BJ (cell line): ENCODE measurements at regions not wholly inside any gene's neighbourhood (a gene's known extent, or its start where the extent isn't known, plus 50 kb on each side); places are given as distances from the start of the nearest gene placed in this dataset.

Source experiments
- CTCF ChIA-PET: fragments of 350-600 bp; formaldehyde crosslinking; extraction: SDS; loops from one replicate; lab custom pipeline; 2021; ENCODE audit warnings: antibody characterized with exemption, inconsistent platforms; lab: Yijun Ruan, JAX
- POLR2A ChIA-PET: fragments of 300-600 bp; sonication (Branson Sonifier 250); formaldehyde crosslinking; extraction: SDS; loops from one replicate; lab custom pipeline; 2021; ENCODE audit warnings: antibody characterized with exemption; lab: Charles Lee
- DNase-seq: peaks from one replicate; pipeline ENCODE4 v3.0.0-alpha.2; 2011; ENCODE audit warnings: low read depth
- H3K27me3 ChIP-seq: 2 replicates; pipeline ENCODE4 v1.6.0; 2011; ENCODE audit warnings: low read length; ENCODE audit not compliant: control insufficient read depth, insufficient read depth
- H3K36me3 ChIP-seq: 2 replicates; pipeline ENCODE4 v1.5.1; 2011; ENCODE audit warnings: low read length; ENCODE audit not compliant: control insufficient read depth, insufficient read depth
- H3K4me3 ChIP-seq: 2 replicates; pipeline ENCODE4 v1.5.1; 2011; ENCODE audit warnings: low read depth, mild to moderate bottlenecking, control low read depth, low read length
- TF ChIP-seq, protein P1 (sequence below): IDR thresholded peaks from 2 replicates; pipeline ENCODE4 v1.5.1; 2011; ENCODE audit warnings: low read depth, mild to moderate bottlenecking, control low read depth, inconsistent platforms, low read length, moderate library complexity; ENCODE audit not compliant: insufficient read depth

DNA sequence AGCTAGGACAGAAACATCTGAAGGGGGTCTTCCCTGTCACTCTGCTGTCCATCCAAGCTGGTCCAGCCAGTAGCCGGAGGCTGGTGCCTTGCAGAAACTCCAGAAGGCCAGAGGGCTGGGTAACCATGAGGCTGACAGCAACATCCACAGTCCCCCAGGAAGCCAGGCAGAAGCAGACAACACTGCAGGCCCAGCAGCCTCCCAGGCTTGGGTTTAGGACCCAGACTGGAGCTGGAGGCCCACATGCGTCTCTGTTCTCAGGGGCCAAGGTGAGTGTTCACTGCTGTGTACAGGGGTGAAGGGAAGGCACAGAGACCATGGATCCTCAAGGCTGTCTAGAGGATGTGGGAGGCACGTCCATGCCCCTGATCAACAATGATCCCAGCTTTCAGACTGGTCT, 136.4 kb upstream of the PRMT8 start:
- CTCF ChIA-PET = interaction anchor here (0.8 kb wide), 1 partner anchor 55 kb away, joined by 4 read pairs; no protein-coding TSS in a partner anchor

DNA sequence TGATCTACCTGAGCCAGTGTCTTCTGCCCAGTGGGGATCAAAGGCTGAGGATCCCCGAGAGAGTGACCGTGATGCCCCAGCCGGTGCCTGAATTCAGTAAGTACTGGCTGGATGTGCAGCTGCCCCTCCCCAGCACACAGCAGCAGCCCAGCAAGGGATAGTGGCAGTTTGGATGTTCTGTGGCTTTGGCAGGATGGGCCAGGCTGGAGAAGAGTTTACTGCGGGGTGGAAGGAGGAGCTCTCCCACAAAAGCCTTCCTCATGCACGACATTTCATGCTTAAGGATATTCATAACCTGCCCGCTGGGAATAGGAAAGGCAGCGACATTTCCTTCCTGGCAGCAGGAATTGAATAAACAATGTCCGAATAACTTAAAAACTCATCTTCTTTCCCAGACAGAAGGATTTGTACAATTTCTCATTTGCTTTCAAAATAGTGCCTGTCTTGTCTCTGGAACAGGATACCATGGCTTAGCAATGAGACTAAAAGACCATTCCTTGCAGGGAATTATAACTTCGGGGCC, 135.6 kb upstream of the PRMT8 start:
- CTCF ChIA-PET = interaction anchor here (0.8 kb wide), 1 partner anchor 55 kb away, joined by 4 read pairs; no protein-coding TSS in a partner anchor

More for the DNA sequence above, 136.4 kb upstream of the PRMT8 start:
- Histone ChIP-seq H3K27me3 (peaks cover 3% of the 10 kb centered on the region; the same call in 1 of the 2 replicates), H3K4me3 (no peak overlapping the region), H3K36me3 (no peaks in the 10 kb centered on the region)
- POLR2A ChIA-PET = no interaction called here
- DNase-seq = no peak
- TF ChIP-seq, protein P1, sequence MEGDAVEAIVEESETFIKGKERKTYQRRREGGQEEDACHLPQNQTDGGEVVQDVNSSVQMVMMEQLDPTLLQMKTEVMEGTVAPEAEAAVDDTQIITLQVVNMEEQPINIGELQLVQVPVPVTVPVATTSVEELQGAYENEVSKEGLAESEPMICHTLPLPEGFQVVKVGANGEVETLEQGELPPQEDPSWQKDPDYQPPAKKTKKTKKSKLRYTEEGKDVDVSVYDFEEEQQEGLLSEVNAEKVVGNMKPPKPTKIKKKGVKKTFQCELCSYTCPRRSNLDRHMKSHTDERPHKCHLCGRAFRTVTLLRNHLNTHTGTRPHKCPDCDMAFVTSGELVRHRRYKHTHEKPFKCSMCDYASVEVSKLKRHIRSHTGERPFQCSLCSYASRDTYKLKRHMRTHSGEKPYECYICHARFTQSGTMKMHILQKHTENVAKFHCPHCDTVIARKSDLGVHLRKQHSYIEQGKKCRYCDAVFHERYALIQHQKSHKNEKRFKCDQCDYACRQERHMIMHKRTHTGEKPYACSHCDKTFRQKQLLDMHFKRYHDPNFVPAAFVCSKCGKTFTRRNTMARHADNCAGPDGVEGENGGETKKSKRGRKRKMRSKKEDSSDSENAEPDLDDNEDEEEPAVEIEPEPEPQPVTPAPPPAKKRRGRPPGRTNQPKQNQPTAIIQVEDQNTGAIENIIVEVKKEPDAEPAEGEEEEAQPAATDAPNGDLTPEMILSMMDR = no peak

DNA sequence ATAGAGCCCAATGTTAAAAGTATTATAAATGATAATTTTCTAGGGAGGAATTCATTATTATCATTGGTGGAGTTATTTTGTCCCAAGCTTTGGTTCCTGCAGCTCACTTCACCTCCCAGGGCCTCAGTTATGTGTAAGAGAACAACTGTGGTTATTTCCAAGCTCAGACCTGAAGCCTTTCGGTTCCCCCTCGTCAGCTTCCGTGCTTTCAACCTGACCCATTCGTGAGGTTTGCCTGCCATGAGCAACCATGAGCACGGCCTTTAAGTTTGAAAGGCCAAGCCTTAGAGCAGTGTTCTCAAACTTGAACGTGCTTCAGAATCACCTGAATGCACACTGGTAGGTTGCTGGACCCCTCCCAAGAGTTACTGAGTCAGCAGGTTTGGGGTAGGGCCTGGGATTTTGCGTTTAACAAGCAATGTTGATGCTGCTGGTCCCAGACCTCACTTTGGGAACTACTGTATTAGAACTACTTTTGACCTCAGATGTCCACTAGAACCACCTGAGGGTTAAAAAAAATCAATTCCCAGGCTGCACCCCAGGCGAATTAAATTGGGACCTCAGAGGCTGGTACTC, 133.0 kb upstream of the PRMT8 start:
- TF ChIP-seq, protein P1 = no peak
- no peak for DNase-seq
- CTCF ChIA-PET = no interaction called here
- POLR2A ChIA-PET = no interaction called here
- Histone ChIP-seq H3K27me3 (no peaks in the 10 kb centered on the region; the same call in 1 of the 2 replicates), H3K36me3 (no peaks in the 10 kb centered on the region), H3K4me3 (no peak overlapping the region)

More for the DNA sequence above, 135.6 kb upstream of the PRMT8 start:
- Histone ChIP-seq H3K4me3 (no peak overlapping the region), H3K27me3 (no peaks in the 10 kb centered on the region; the same call in 1 of the 2 replicates), H3K36me3 (no peaks in the 10 kb centered on the region)
- TF ChIP-seq, protein P1 = no peak
- DNase-seq = no peak
- POLR2A ChIA-PET = no interaction called here

DNA sequence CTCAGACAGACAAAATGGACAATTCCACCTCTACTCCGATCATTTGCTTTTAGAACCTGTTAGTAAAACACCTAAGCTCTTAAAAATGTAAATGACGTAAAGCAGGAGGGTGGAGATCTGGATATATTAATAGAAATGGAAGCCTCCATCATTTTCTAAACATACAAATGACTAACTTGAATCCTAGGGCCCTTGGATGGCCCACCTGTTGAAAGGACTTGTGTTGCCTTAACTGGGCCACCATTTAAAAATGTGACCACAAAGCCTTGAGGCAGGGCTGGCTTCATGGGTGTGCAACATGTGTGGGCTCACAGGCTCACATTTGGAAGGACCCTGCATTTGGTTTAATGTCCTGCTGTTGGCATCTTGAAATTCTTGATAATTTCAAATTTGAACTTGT, 131.5 kb upstream of the PRMT8 start:
- H3K27me3 ChIP-seq = peaks cover 4% of the 10 kb centered on the region
- DNase-seq = no peak
- H3K36me3 ChIP-seq = no peaks in the 10 kb centered on the region
- ChIA-PET CTCF (no interaction called here), POLR2A (no interaction called here)
- no peak overlapping the region for H3K4me3 ChIP-seq
- TF ChIP-seq, protein P1 = no peak

DNA sequence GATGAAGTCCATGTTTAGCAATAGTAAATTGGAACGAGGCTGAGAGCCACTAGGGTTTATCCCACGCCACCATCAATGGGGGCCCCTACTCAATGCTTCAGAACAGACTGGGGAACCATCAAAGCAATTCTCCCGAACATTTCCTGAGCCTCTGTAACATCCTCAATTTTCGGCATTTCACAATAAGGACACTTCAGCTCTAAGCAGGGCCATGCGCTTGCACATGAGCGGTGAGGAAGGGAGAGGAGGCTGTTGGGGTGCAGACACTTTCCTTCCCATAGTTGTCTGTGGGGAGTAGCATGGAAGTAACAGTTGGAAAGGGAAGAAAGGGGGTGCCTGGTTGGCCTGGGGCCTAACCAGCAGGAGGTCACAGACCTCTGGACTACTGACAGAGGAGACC, 129.9 kb upstream of the PRMT8 start:
- POLR2A ChIA-PET = no interaction called here
- CTCF ChIA-PET = interaction anchor here (0.9 kb wide), 1 partner anchor 28 kb away, joined by 3 read pairs; no protein-coding TSS in a partner anchor
- H3K36me3 ChIP-seq = no peaks in the 10 kb centered on the region

More for the DNA sequence above, 129.9 kb upstream of the PRMT8 start:
- DNase-seq = no peak
- TF ChIP-seq, protein P1 = no peak
- Histone ChIP-seq H3K4me3 (no peak overlapping the region), H3K27me3 (peaks cover 16% of the 10 kb centered on the region)
